ENCODE measurements at regions not wholly inside any gene's neighbourhood (a gene's known extent, or its start where the extent isn't known, plus 50 kb on each side); places are given as distances from the start of the nearest gene placed in this dataset.

GRCh38 chr1:188941986-188942385 lies 1535.7 kb downstream of the BRINP3 start:
- Mint-ChIP-seq H3K4me1 (no peaks in the 10 kb centered on the region), H3K27ac (no peak overlapping the region), H3K4me3 (no peak overlapping the region), H3K36me3 (ENCODE audit: low read depth) (no peaks in the 10 kb centered on the region), H3K27me3 (no peaks in the 10 kb centered on the region)
- no peaks in the 10 kb centered on the region for H3K9me3 ChIP-seq (ENCODE audit: control insufficient read depth, low read length, poor library complexity, severe bottlenecking)
- ATAC-seq (no peak), DNase-seq (no peak)

GRCh38 chr1:188949701-188950100 lies 1528.0 kb downstream of the BRINP3 start:
- no peak for ATAC-seq
- H3K9me3 ChIP-seq (ENCODE audit: control insufficient read depth, low read length, poor library complexity, severe bottlenecking): no peaks in the 10 kb centered on the region
- Mint-ChIP-seq H3K36me3 (ENCODE audit: low read depth) (no peaks in the 10 kb centered on the region), H3K27me3 (no peaks in the 10 kb centered on the region), H3K27ac (no peak overlapping the region), H3K4me1 (no peaks in the 10 kb centered on the region), H3K4me3 (no peak overlapping the region)
- DNase-seq: no peak

- no peak overlapping the region for H3K27ac Mint-ChIP-seq
- H3K9me3 ChIP-seq (ENCODE audit: control insufficient read depth, low read length, poor library complexity, severe bottlenecking): no peaks in the 10 kb centered on the region
- H3K36me3 Mint-ChIP-seq (ENCODE audit: low read depth): no peaks in the 10 kb centered on the region
- ATAC-seq: no peak
- no peak overlapping the region for H3K4me3 Mint-ChIP-seq
- no peaks in the 10 kb centered on the region for H3K27me3 Mint-ChIP-seq
- DNase-seq: no peak
- no peaks in the 10 kb centered on the region for H3K4me1 Mint-ChIP-seq
Measured at GRCh38 chr1:188958461-188959115, 1519.1 kb downstream of the BRINP3 start.

- DNase-seq: no peak
- no peaks in the 10 kb centered on the region for H3K4me1 Mint-ChIP-seq
- H3K36me3 Mint-ChIP-seq (ENCODE audit: low read depth): no peaks in the 10 kb centered on the region
- no peak for ATAC-seq
- H3K9me3 ChIP-seq (ENCODE audit: control insufficient read depth, low read length, poor library complexity, severe bottlenecking): no peaks in the 10 kb centered on the region
- no peaks in the 10 kb centered on the region for H3K27me3 Mint-ChIP-seq
- no peak overlapping the region for H3K27ac Mint-ChIP-seq
- no peak overlapping the region for H3K4me3 Mint-ChIP-seq
Measured at GRCh38 chr1:188986745-188987417, 1490.8 kb downstream of the BRINP3 start.

- no peaks in the 10 kb centered on the region for H3K9me3 ChIP-seq (ENCODE audit: control insufficient read depth, low read length, poor library complexity, severe bottlenecking)
- DNase-seq (no peak), ATAC-seq (no peak)
- no peaks in the 10 kb centered on the region for H3K27me3 Mint-ChIP-seq
- no peaks in the 10 kb centered on the region for H3K4me1 Mint-ChIP-seq
- no peaks in the 10 kb centered on the region for H3K36me3 Mint-ChIP-seq (ENCODE audit: low read depth)
- no peak overlapping the region for H3K27ac Mint-ChIP-seq
- no peak overlapping the region for H3K4me3 Mint-ChIP-seq
Measured at GRCh38 chr1:188988589-188988988, 1489.1 kb downstream of the BRINP3 start.

GRCh38 chr1:188991221-188991930 lies 1486.3 kb downstream of the BRINP3 start:
- no peak for DNase-seq

GRCh38 chr1:189007824-189008223 lies 1469.8 kb downstream of the BRINP3 start:
- no peaks in the 10 kb centered on the region for H3K27me3 Mint-ChIP-seq
- no peaks in the 10 kb centered on the region for H3K4me1 Mint-ChIP-seq
- H3K9me3 ChIP-seq (ENCODE audit: control insufficient read depth, low read length, poor library complexity, severe bottlenecking): no peaks in the 10 kb centered on the region
- ATAC-seq (no peak), DNase-seq (no peak)
- no peak overlapping the region for H3K27ac Mint-ChIP-seq
- H3K4me3 Mint-ChIP-seq: no peak overlapping the region
- no peaks in the 10 kb centered on the region for H3K36me3 Mint-ChIP-seq (ENCODE audit: low read depth)

More at GRCh38 chr1:188991221-188991930, 1486.3 kb downstream of the BRINP3 start:
- H3K27ac Mint-ChIP-seq: no peak overlapping the region
- H3K27me3 Mint-ChIP-seq: no peaks in the 10 kb centered on the region
- no peaks in the 10 kb centered on the region for H3K9me3 ChIP-seq (ENCODE audit: control insufficient read depth, low read length, poor library complexity, severe bottlenecking)
- no peak for ATAC-seq
- H3K4me3 Mint-ChIP-seq: no peak overlapping the region
- H3K4me1 Mint-ChIP-seq: no peaks in the 10 kb centered on the region
- H3K36me3 Mint-ChIP-seq (ENCODE audit: low read depth): no peaks in the 10 kb centered on the region

- H3K4me1 Mint-ChIP-seq: no peaks in the 10 kb centered on the region
- ATAC-seq: no peak
- H3K36me3 Mint-ChIP-seq (ENCODE audit: low read depth): no peaks in the 10 kb centered on the region
- no peak overlapping the region for H3K27ac Mint-ChIP-seq
- H3K27me3 Mint-ChIP-seq: no peaks in the 10 kb centered on the region
- DNase-seq: no peak
- no peaks in the 10 kb centered on the region for H3K9me3 ChIP-seq (ENCODE audit: control insufficient read depth, low read length, poor library complexity, severe bottlenecking)
- no peak overlapping the region for H3K4me3 Mint-ChIP-seq
Measured at GRCh38 chr1:189021577-189021976, 1456.1 kb downstream of the BRINP3 start.

GRCh38 chr1:189022015-189022414 lies 1455.6 kb downstream of the BRINP3 start:
- Mint-ChIP-seq H3K27me3 (no peaks in the 10 kb centered on the region), H3K4me3 (no peak overlapping the region), H3K36me3 (ENCODE audit: low read depth) (no peaks in the 10 kb centered on the region), H3K4me1 (no peaks in the 10 kb centered on the region), H3K27ac (no peak overlapping the region)
- H3K9me3 ChIP-seq (ENCODE audit: control insufficient read depth, low read length, poor library complexity, severe bottlenecking): no peaks in the 10 kb centered on the region
- ATAC-seq (no peak), DNase-seq (no peak)

- Mint-ChIP-seq H3K27me3 (no peaks in the 10 kb centered on the region), H3K27ac (no peak overlapping the region), H3K4me1 (no peaks in the 10 kb centered on the region), H3K36me3 (ENCODE audit: low read depth) (no peaks in the 10 kb centered on the region), H3K4me3 (no peak overlapping the region)
- peaks cover 4% of the 10 kb centered on the region for H3K9me3 ChIP-seq (ENCODE audit: control insufficient read depth, low read length, poor library complexity, severe bottlenecking)
- no peak for DNase-seq
- no peak for ATAC-seq
Measured at GRCh38 chr1:189027512-189027911, 1450.2 kb downstream of the BRINP3 start.

- no peak overlapping the region for H3K27ac Mint-ChIP-seq
Measured at GRCh38 chr1:189033169-189033568, 1444.5 kb downstream of the BRINP3 start.

GRCh38 chr1:189036628-189037027 lies 1441.0 kb downstream of the BRINP3 start:
- no peak overlapping the region for H3K4me3 Mint-ChIP-seq
- H3K9me3 ChIP-seq (ENCODE audit: control insufficient read depth, low read length, poor library complexity, severe bottlenecking): no peaks in the 10 kb centered on the region
- ATAC-seq (no peak), DNase-seq (no peak)
- no peaks in the 10 kb centered on the region for H3K4me1 Mint-ChIP-seq
- no peaks in the 10 kb centered on the region for H3K27me3 Mint-ChIP-seq
- no peaks in the 10 kb centered on the region for H3K36me3 Mint-ChIP-seq (ENCODE audit: low read depth)
- H3K27ac Mint-ChIP-seq: no peak overlapping the region

More at GRCh38 chr1:189033169-189033568, 1444.5 kb downstream of the BRINP3 start:
- Mint-ChIP-seq H3K4me3 (no peak overlapping the region), H3K4me1 (no peaks in the 10 kb centered on the region), H3K36me3 (ENCODE audit: low read depth) (no peaks in the 10 kb centered on the region), H3K27me3 (no peaks in the 10 kb centered on the region)
- peaks cover 4% of the 10 kb centered on the region for H3K9me3 ChIP-seq (ENCODE audit: control insufficient read depth, low read length, poor library complexity, severe bottlenecking)
- ATAC-seq (no peak), DNase-seq (no peak)

- no peaks in the 10 kb centered on the region for H3K4me1 Mint-ChIP-seq
- H3K4me3 Mint-ChIP-seq: no peak overlapping the region
- H3K36me3 Mint-ChIP-seq (ENCODE audit: low read depth): no peaks in the 10 kb centered on the region
- ATAC-seq (no peak), DNase-seq (no peak)
- H3K9me3 ChIP-seq (ENCODE audit: control insufficient read depth, low read length, poor library complexity, severe bottlenecking): no peaks in the 10 kb centered on the region
- no peaks in the 10 kb centered on the region for H3K27me3 Mint-ChIP-seq
- no peak overlapping the region for H3K27ac Mint-ChIP-seq
Measured at GRCh38 chr1:189046127-189046526, 1431.5 kb downstream of the BRINP3 start.

All from T-helper 17 cell (primary cell).